ENCODE measurements at regions not wholly inside any gene's neighbourhood (a gene's known extent, or its start where the extent isn't known, plus 50 kb on each side); places are given as distances from the start of the nearest gene placed in this dataset.

GRCh38 chr2:61636686-61637085 is 98.5 kb upstream of the XPO1 start:
- H3K4me2 ChIP-seq (replicated peaks; ENCODE audit: extremely low read depth, low read length, poor library complexity, severe bottlenecking) = no peak overlapping the region
- Mint-ChIP-seq H3K36me3 (no peaks in the 10 kb centered on the region), H3K27me3 (ENCODE audit: low read depth in 3 of 3) (peaks cover 0 to 3% (median 0%) of the 10 kb centered on the region in 3 donors), H3K4me1 (no peaks in the 10 kb centered on the region), H3K4me3 (no peak overlapping the region), H3K9me3 (peaks cover 0 to 2% (median 0%) of the 10 kb centered on the region in 7 donors), H3K27ac (no peak overlapping the region)
- no peaks in the 10 kb centered on the region for H3K27me3 ChIP-seq (ENCODE audit: control insufficient read depth in 2 of 2, insufficient read depth in 2 of 2, low read length in 2 of 2)
- H3K9me3 ChIP-seq (replicated peaks in 1 of 2; ENCODE audit: control insufficient read depth in 1 of 2, insufficient read depth in 1 of 2, low read length in 2 of 2) = no peaks in the 10 kb centered on the region
- H2AFZ ChIP-seq (ENCODE audit: insufficient read depth, low read depth, low read length, poor library complexity, severe bottlenecking) = no peak overlapping the region
- H3K4me3 ChIP-seq (replicated peaks in 1 of 3; ENCODE audit: low read depth in 2 of 3, low read length in 3 of 3) = no peak overlapping the region
- H3K4me1 ChIP-seq (ENCODE audit: control insufficient read depth in 1 of 2, insufficient read depth in 2 of 2, low read length in 2 of 2) = no peaks in the 10 kb centered on the region
- no peak for DNase-seq
- H4K20me1 ChIP-seq (ENCODE audit: insufficient read depth, low read length) = no peaks in the 10 kb centered on the region
- WGBS (ENCODE audit: insufficient coverage) = 13% methylated on average over 1 of the region's 3 CpGs
- intact Hi-C loops (cut with micrococcal nuclease) = no loop called here
- no peak overlapping the region for H3K9ac ChIP-seq (ENCODE audit: insufficient read depth, low read length, poor library complexity, severe bottlenecking)
- TF ChIP-seq, protein P1, sequence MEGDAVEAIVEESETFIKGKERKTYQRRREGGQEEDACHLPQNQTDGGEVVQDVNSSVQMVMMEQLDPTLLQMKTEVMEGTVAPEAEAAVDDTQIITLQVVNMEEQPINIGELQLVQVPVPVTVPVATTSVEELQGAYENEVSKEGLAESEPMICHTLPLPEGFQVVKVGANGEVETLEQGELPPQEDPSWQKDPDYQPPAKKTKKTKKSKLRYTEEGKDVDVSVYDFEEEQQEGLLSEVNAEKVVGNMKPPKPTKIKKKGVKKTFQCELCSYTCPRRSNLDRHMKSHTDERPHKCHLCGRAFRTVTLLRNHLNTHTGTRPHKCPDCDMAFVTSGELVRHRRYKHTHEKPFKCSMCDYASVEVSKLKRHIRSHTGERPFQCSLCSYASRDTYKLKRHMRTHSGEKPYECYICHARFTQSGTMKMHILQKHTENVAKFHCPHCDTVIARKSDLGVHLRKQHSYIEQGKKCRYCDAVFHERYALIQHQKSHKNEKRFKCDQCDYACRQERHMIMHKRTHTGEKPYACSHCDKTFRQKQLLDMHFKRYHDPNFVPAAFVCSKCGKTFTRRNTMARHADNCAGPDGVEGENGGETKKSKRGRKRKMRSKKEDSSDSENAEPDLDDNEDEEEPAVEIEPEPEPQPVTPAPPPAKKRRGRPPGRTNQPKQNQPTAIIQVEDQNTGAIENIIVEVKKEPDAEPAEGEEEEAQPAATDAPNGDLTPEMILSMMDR (IDR thresholded peaks at IDR 0.05) = no peak
- H3K27ac ChIP-seq (ENCODE audit: low read depth in 1 of 2, low read length in 2 of 2) = no peak overlapping the region
- no peaks in the 10 kb centered on the region for H3K79me2 ChIP-seq (ENCODE audit: insufficient read depth, low read length)
- H3K36me3 ChIP-seq (replicated peaks in 1 of 2; ENCODE audit: control insufficient read depth in 1 of 2, insufficient read depth in 2 of 2, low read length in 2 of 2) = no peaks in the 10 kb centered on the region

GRCh38 chr2:61634512-61634911 is 96.4 kb upstream of the XPO1 start:
- Histone ChIP-seq H3K4me2 (replicated peaks; ENCODE audit: extremely low read depth, low read length, poor library complexity, severe bottlenecking) (no peak overlapping the region), H3K4me3 (replicated peaks in 1 of 3; ENCODE audit: low read depth in 2 of 3, low read length in 3 of 3) (no peak overlapping the region), H3K27me3 (ENCODE audit: control insufficient read depth in 2 of 2, insufficient read depth in 2 of 2, low read length in 2 of 2) (no peaks in the 10 kb centered on the region), H3K79me2 (ENCODE audit: insufficient read depth, low read length) (no peaks in the 10 kb centered on the region), H3K9me3 (replicated peaks in 1 of 2; ENCODE audit: control insufficient read depth in 1 of 2, insufficient read depth in 1 of 2, low read length in 2 of 2) (no peaks in the 10 kb centered on the region), H3K36me3 (replicated peaks in 1 of 2; ENCODE audit: control insufficient read depth in 1 of 2, insufficient read depth in 2 of 2, low read length in 2 of 2) (no peaks in the 10 kb centered on the region), H3K4me1 (ENCODE audit: control insufficient read depth in 1 of 2, insufficient read depth in 2 of 2, low read length in 2 of 2) (no peaks in the 10 kb centered on the region), H4K20me1 (ENCODE audit: insufficient read depth, low read length) (no peaks in the 10 kb centered on the region), H3K9ac (ENCODE audit: insufficient read depth, low read length, poor library complexity, severe bottlenecking) (no peak overlapping the region), H2AFZ (ENCODE audit: insufficient read depth, low read depth, low read length, poor library complexity, severe bottlenecking) (no peak overlapping the region), H3K27ac (ENCODE audit: low read depth in 1 of 2, low read length in 2 of 2) (no peak overlapping the region)
- intact Hi-C loops (cut with micrococcal nuclease) = no loop called here
- WGBS (ENCODE audit: insufficient coverage) = no CpG with 5 or more reads among the region's 5 CpGs
- H3K4me1 Mint-ChIP-seq = no peaks in the 10 kb centered on the region
- TF ChIP-seq, protein P1 (IDR thresholded peaks at IDR 0.05) = no peak
- no peak for DNase-seq
- H3K9me3 Mint-ChIP-seq = no peaks in the 10 kb centered on the region
- H3K36me3 Mint-ChIP-seq = no peaks in the 10 kb centered on the region
- peaks cover 0 to 3% (median 0%) of the 10 kb centered on the region in 3 donors for H3K27me3 Mint-ChIP-seq (ENCODE audit: low read depth in 3 of 3)
- no peak overlapping the region for H3K27ac Mint-ChIP-seq
- H3K4me3 Mint-ChIP-seq = no peak overlapping the region
